BJ (cell line): ENCODE measurements at regions not wholly inside any gene's neighbourhood (a gene's known extent, or its start where the extent isn't known, plus 50 kb on each side); places are given as distances from the start of the nearest gene placed in this dataset.

Source experiments
- CTCF ChIA-PET: fragments of 350-600 bp; formaldehyde crosslinking; extraction: SDS; loops from one replicate; lab custom pipeline; 2021; ENCODE audit warnings: antibody characterized with exemption, inconsistent platforms; lab: Yijun Ruan, JAX
- POLR2A ChIA-PET: fragments of 300-600 bp; sonication (Branson Sonifier 250); formaldehyde crosslinking; extraction: SDS; loops from one replicate; lab custom pipeline; 2021; ENCODE audit warnings: antibody characterized with exemption; lab: Charles Lee
- DNase-seq: peaks from one replicate; pipeline ENCODE4 v3.0.0-alpha.2; 2011; ENCODE audit warnings: low read depth
- H3K27me3 ChIP-seq: 2 replicates; pipeline ENCODE4 v1.6.0; 2011; ENCODE audit warnings: low read length; ENCODE audit not compliant: control insufficient read depth, insufficient read depth
- H3K36me3 ChIP-seq: 2 replicates; pipeline ENCODE4 v1.5.1; 2011; ENCODE audit warnings: low read length; ENCODE audit not compliant: control insufficient read depth, insufficient read depth
- H3K4me3 ChIP-seq: 2 replicates; pipeline ENCODE4 v1.5.1; 2011; ENCODE audit warnings: low read depth, mild to moderate bottlenecking, control low read depth, low read length
- CTCF ChIP-seq: IDR thresholded peaks from 2 replicates; pipeline ENCODE4 v1.5.1; 2011; ENCODE audit warnings: low read depth, mild to moderate bottlenecking, control low read depth, inconsistent platforms, low read length, moderate library complexity; ENCODE audit not compliant: insufficient read depth

- CTCF ChIA-PET, result interaction anchor here (1.6 kb wide), 1 partner anchor 11 kb away, joined by 6 read pairs; no protein-coding TSS in a partner anchor
- no peaks in the 10 kb centered on the region for H3K27me3 ChIP-seq
- POLR2A ChIA-PET, result no interaction called here
- H3K4me3 ChIP-seq, result no peak overlapping the region
- DNase-seq, result no peak
- H3K36me3 ChIP-seq, result no peaks in the 10 kb centered on the region
- no peak for TF ChIP-seq CTCF
Observed at GRCh38 chr2:160906878-160907277, 253.3 kb upstream of the TANK start.

DNA sequence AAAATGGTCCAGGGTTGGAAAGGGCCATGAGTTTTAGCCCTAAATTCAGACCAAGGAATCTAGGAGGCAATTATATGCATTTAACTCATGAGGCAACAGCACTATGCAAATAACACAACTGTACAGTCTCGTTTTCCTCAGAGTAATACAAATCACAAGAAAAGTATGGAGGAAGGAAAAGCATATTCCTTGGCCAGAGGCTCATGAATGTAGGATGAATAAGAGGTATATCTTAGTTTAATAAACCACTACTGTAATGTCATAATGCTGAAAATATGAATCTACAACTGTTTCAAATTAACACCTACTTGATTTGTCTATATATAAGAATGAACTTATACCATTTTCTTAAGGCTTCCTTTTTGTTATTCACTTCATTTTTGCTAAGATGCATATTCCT lies 252.5 kb upstream of the TANK start:
- no peak for DNase-seq
- POLR2A ChIA-PET, result no interaction called here
- Histone ChIP-seq H3K27me3 (no peaks in the 10 kb centered on the region), H3K36me3 (no peaks in the 10 kb centered on the region), H3K4me3 (no peak overlapping the region)
- CTCF ChIA-PET, result no interaction called here
- TF ChIP-seq CTCF, result no peak

DNA sequence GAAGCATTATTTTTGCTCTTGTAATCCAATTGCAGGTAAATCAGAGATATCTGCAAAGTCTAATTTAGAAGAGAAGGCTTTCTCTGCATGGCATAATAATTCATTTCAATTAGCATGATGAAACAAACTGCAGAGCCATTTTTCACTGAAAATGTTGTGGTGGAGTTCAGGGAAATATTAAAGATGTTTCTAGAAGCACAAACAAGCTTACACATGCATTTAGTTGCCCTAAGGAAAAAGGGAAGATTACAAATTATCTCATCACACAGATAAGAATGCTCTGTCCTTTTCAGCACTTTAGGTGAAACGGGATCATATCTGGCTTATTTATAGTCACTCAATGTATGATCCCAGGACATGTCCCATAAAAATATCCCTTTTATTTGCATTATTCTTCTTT lies 252.1 kb upstream of the TANK start:
- no peak for TF ChIP-seq CTCF
- DNase-seq, result no peak
- ChIA-PET POLR2A (no interaction called here), CTCF (no interaction called here)
- Histone ChIP-seq H3K4me3 (no peak overlapping the region), H3K36me3 (no peaks in the 10 kb centered on the region), H3K27me3 (no peaks in the 10 kb centered on the region)

GRCh38 chr2:160909781-160910242 lies 250.4 kb upstream of the TANK start:
- Histone ChIP-seq H3K36me3 (no peaks in the 10 kb centered on the region), H3K27me3 (no peaks in the 10 kb centered on the region), H3K4me3 (no peak overlapping the region)
- ChIA-PET CTCF (no interaction called here), POLR2A (no interaction called here)
- no peak for TF ChIP-seq CTCF
- no peak for DNase-seq

DNA sequence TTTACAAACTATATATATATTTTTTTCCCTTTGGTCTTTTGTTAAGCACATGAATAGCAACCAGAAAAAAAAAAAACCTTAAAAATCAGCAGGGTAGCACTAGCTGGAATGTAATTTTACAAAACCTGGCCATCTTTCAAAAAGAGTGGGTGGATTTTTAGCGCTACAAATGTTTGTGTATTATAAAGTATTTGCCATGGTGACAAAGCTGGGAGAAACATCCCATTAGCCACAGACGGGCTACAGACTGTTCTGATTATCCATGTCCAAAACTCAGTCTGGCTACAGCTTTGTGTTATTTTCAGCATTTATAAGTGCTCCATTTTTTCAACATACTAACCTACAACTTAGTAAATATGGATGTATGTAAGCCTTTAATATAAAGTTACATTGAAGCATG lies 249.5 kb upstream of the TANK start:
- Histone ChIP-seq H3K27me3 (no peaks in the 10 kb centered on the region), H3K36me3 (no peaks in the 10 kb centered on the region), H3K4me3 (no peak overlapping the region)
- ChIA-PET CTCF (interaction anchor here (0.6 to 1.0 kb wide), 3 partner anchors 10 to 328 kb away, joined by 3 read pairs; no protein-coding TSS in a partner anchor), POLR2A (interaction anchor here (0.6 to 0.7 kb wide), 2 partner anchors 163 to 211 kb away, joined by 4 to 8 read pairs; no protein-coding TSS in a partner anchor)
- peak; percentile 91 for DNase-seq
- TF ChIP-seq CTCF, result no peak
